ENCODE measurements at regions not wholly inside any gene's neighbourhood (a gene's known extent, or its start where the extent isn't known, plus 50 kb on each side); places are given as distances from the start of the nearest gene placed in this dataset.

DNA sequence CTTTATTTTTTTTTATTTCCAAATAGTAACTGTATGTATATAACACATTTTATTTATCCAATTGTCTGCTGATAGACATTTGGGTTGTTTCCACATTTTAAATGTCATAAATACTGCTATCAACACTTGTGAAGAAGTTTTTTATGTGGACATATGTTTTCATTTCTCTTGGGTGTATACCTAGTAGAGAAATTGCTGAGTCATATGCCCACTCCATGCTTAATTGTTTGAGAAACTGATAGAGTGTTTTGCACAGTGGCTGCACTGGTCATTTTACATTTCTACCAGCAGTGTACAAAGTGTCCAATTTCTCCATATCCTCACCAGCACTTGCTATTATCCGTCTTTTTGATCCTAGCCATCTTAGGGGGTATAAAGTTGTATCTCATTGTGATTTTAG lies 567.8 kb downstream of the GBA3 start:
- TF ChIP-seq, protein P1, sequence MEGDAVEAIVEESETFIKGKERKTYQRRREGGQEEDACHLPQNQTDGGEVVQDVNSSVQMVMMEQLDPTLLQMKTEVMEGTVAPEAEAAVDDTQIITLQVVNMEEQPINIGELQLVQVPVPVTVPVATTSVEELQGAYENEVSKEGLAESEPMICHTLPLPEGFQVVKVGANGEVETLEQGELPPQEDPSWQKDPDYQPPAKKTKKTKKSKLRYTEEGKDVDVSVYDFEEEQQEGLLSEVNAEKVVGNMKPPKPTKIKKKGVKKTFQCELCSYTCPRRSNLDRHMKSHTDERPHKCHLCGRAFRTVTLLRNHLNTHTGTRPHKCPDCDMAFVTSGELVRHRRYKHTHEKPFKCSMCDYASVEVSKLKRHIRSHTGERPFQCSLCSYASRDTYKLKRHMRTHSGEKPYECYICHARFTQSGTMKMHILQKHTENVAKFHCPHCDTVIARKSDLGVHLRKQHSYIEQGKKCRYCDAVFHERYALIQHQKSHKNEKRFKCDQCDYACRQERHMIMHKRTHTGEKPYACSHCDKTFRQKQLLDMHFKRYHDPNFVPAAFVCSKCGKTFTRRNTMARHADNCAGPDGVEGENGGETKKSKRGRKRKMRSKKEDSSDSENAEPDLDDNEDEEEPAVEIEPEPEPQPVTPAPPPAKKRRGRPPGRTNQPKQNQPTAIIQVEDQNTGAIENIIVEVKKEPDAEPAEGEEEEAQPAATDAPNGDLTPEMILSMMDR (conservative IDR thresholded peaks at IDR 0.05 in 1 of 2, IDR thresholded peaks at IDR 0.05 in 1 of 2; ENCODE audit: low read depth in 1 of 2, low read length in 2 of 2): no peak
- TF ChIP-seq EZH2 (IDR thresholded peaks at IDR 0.05; ENCODE audit: low read length, missing control alignments): no peak

Data from fibroblast of lung (primary cell).